ENCODE measurements at regions not wholly inside any gene's neighbourhood (a gene's known extent, or its start where the extent isn't known, plus 50 kb on each side); places are given as distances from the start of the nearest gene placed in this dataset.

- Histone ChIP-seq H3K4me1 (ENCODE audit: insufficient read depth, low read length) (peaks cover 18% of the 10 kb centered on the region), H3K36me3 (ENCODE audit: insufficient read depth, low read length) (no peaks in the 10 kb centered on the region), H3K9me3 (ENCODE audit: control insufficient read depth in 1 of 2, low read length in 2 of 2) (no peaks in the 10 kb centered on the region), H3K4me3 (ENCODE audit: low read length in 2 of 2) (no peak overlapping the region), H3K27me3 (ENCODE audit: insufficient read depth, low read length) (no peaks in the 10 kb centered on the region), H3K27ac (ENCODE audit: low read depth, low read length) (peak overlapping the region; percentile 9)
- DNase-seq, result peak in 4 of 5 donors; percentile 12 to 37 (median 20)
- H3K4me1 Mint-ChIP-seq, result peaks cover 6 to 29% (median 19%) of the 10 kb centered on the region in 4 donors
- H3K36me3 Mint-ChIP-seq, result peaks cover 20 to 35% of the 10 kb centered on the region in 2 donors
- intact Hi-C loops (cut with micrococcal nuclease), result no loop called here
- H3K27ac Mint-ChIP-seq, result peak overlapping the region in 6 of 7 donors; percentile 77 to 96 (median 84)
- ChIA-PET POLR2A (ENCODE audit: partially characterized antibody) (interaction anchor here (0.9 to 2.5 kb wide), 6 partner anchors 11 to 585 kb away, joined by 3 to 13 read pairs (median 4); no protein-coding TSS in a partner anchor), CTCF (ENCODE audit: partially characterized antibody) (interaction anchor here (1.1 to 1.5 kb wide), 3 partner anchors 12 to 49 kb away, joined by 3 to 4 read pairs (median 4); no protein-coding TSS in a partner anchor)
- peak overlapping the region in 6 of 8 donors; percentile 11 to 62 (median 40) for H3K4me3 Mint-ChIP-seq
- H3K27me3 Mint-ChIP-seq, result peaks cover 0 to 1% of the 10 kb centered on the region in 2 donors
- H3K9me3 Mint-ChIP-seq, result peaks cover 4 to 43% (median 37%) of the 10 kb centered on the region in 8 donors
Observed at GRCh38 chr6:151716526-151716932, 91.0 kb upstream of the ESR1 start.

GRCh38 chr6:151719070-151719469 lies 88.4 kb upstream of the ESR1 start:
- CTCF ChIA-PET (ENCODE audit: partially characterized antibody), result no interaction called here
- peaks cover 27% of the 10 kb centered on the region for H3K4me1 ChIP-seq (ENCODE audit: insufficient read depth, low read length)
- no peaks in the 10 kb centered on the region for H3K9me3 ChIP-seq (ENCODE audit: control insufficient read depth in 1 of 2, low read length in 2 of 2)
- H3K4me3 ChIP-seq (ENCODE audit: low read length in 2 of 2), result no peak overlapping the region
- no peak for DNase-seq
- peaks cover 12 to 18% of the 10 kb centered on the region in 2 donors for H3K36me3 Mint-ChIP-seq
- POLR2A ChIA-PET (ENCODE audit: partially characterized antibody), result no interaction called here
- intact Hi-C loops (cut with micrococcal nuclease), result no loop called here
- H3K9me3 Mint-ChIP-seq, result peaks cover 2 to 21% (median 16%) of the 10 kb centered on the region in 8 donors
- H3K27ac Mint-ChIP-seq, result peak overlapping the region in 2 of 7 donors; percentile 27 to 81
- peaks cover 8 to 45% (median 33%) of the 10 kb centered on the region in 4 donors for H3K4me1 Mint-ChIP-seq
- H3K27me3 ChIP-seq (ENCODE audit: insufficient read depth, low read length), result no peaks in the 10 kb centered on the region
- no peaks in the 10 kb centered on the region for H3K36me3 ChIP-seq (ENCODE audit: insufficient read depth, low read length)
- no peak overlapping the region for H3K27ac ChIP-seq (ENCODE audit: low read depth, low read length)
- H3K4me3 Mint-ChIP-seq, result peak overlapping the region in 2 of 8 donors; percentile 3 to 19
- no peaks in the 10 kb centered on the region for H3K27me3 Mint-ChIP-seq

GRCh38 chr6:151721146-151721545 lies 86.3 kb upstream of the ESR1 start:
- Histone ChIP-seq H3K27me3 (ENCODE audit: insufficient read depth, low read length) (no peaks in the 10 kb centered on the region), H3K9me3 (ENCODE audit: control insufficient read depth in 1 of 2, low read length in 2 of 2) (no peaks in the 10 kb centered on the region), H3K36me3 (ENCODE audit: insufficient read depth, low read length) (no peaks in the 10 kb centered on the region), H3K4me3 (ENCODE audit: low read length in 2 of 2) (no peak overlapping the region), H3K27ac (ENCODE audit: low read depth, low read length) (no peak overlapping the region), H3K4me1 (ENCODE audit: insufficient read depth, low read length) (peaks cover 20% of the 10 kb centered on the region)
- no peaks in the 10 kb centered on the region for H3K27me3 Mint-ChIP-seq
- ChIA-PET CTCF (ENCODE audit: partially characterized antibody) (no interaction called here), POLR2A (ENCODE audit: partially characterized antibody) (no interaction called here)
- peaks cover 0 to 4% (median 0%) of the 10 kb centered on the region in 8 donors for H3K9me3 Mint-ChIP-seq
- no peak overlapping the region for H3K4me3 Mint-ChIP-seq
- H3K4me1 Mint-ChIP-seq, result peaks cover 9 to 34% (median 26%) of the 10 kb centered on the region in 4 donors
- DNase-seq, result no peak
- peaks cover 0 to 7% of the 10 kb centered on the region in 2 donors for H3K36me3 Mint-ChIP-seq
- intact Hi-C loops (cut with micrococcal nuclease), result no loop called here
- no peak overlapping the region for H3K27ac Mint-ChIP-seq

GRCh38 chr6:151721671-151722070 lies 85.8 kb upstream of the ESR1 start:
- Histone ChIP-seq H3K36me3 (ENCODE audit: insufficient read depth, low read length) (no peaks in the 10 kb centered on the region), H3K9me3 (ENCODE audit: control insufficient read depth in 1 of 2, low read length in 2 of 2) (no peaks in the 10 kb centered on the region), H3K27ac (ENCODE audit: low read depth, low read length) (no peak overlapping the region), H3K27me3 (ENCODE audit: insufficient read depth, low read length) (no peaks in the 10 kb centered on the region), H3K4me3 (ENCODE audit: low read length in 2 of 2) (no peak overlapping the region), H3K4me1 (ENCODE audit: insufficient read depth, low read length) (peaks cover 15% of the 10 kb centered on the region)
- Mint-ChIP-seq H3K4me1 (peaks cover 9 to 28% (median 21%) of the 10 kb centered on the region in 4 donors), H3K4me3 (no peak overlapping the region), H3K9me3 (peaks cover 0 to 4% (median 0%) of the 10 kb centered on the region in 8 donors), H3K27ac (peak overlapping the region in 2 of 7 donors; percentile 7 to 79), H3K27me3 (no peaks in the 10 kb centered on the region), H3K36me3 (peaks cover 0 to 7% of the 10 kb centered on the region in 2 donors)
- intact Hi-C loops (cut with micrococcal nuclease), result no loop called here
- ChIA-PET POLR2A (ENCODE audit: partially characterized antibody) (no interaction called here), CTCF (ENCODE audit: partially characterized antibody) (interaction anchor here (0.9 kb wide), 1 partner anchor 31 kb away, joined by 4 read pairs; no protein-coding TSS in a partner anchor)
- DNase-seq, result no peak

GRCh38 chr6:151722342-151722741 lies 85.1 kb upstream of the ESR1 start:
- Mint-ChIP-seq H3K9me3 (peaks cover 0 to 4% (median 0%) of the 10 kb centered on the region in 8 donors), H3K4me1 (peaks cover 9 to 26% (median 20%) of the 10 kb centered on the region in 4 donors), H3K36me3 (peaks cover 0 to 7% of the 10 kb centered on the region in 2 donors), H3K4me3 (no peak overlapping the region), H3K27ac (peak overlapping the region in 3 of 7 donors; percentile 7 to 88 (median 7)), H3K27me3 (no peaks in the 10 kb centered on the region)
- Histone ChIP-seq H3K9me3 (ENCODE audit: control insufficient read depth in 1 of 2, low read length in 2 of 2) (no peaks in the 10 kb centered on the region), H3K27me3 (ENCODE audit: insufficient read depth, low read length) (no peaks in the 10 kb centered on the region), H3K4me3 (ENCODE audit: low read length in 2 of 2) (no peak overlapping the region), H3K27ac (ENCODE audit: low read depth, low read length) (no peak overlapping the region), H3K4me1 (ENCODE audit: insufficient read depth, low read length) (peaks cover 9% of the 10 kb centered on the region), H3K36me3 (ENCODE audit: insufficient read depth, low read length) (no peaks in the 10 kb centered on the region)
- CTCF ChIA-PET (ENCODE audit: partially characterized antibody), result interaction anchor here (0.9 kb wide), 1 partner anchor 32 kb away, joined by 4 read pairs; no protein-coding TSS in a partner anchor
- POLR2A ChIA-PET (ENCODE audit: partially characterized antibody), result no interaction called here
- DNase-seq, result no peak
- intact Hi-C loops (cut with micrococcal nuclease), result no loop called here

GRCh38 chr6:151723152-151723551 lies 84.3 kb upstream of the ESR1 start:
- no peak overlapping the region for H3K4me3 ChIP-seq (ENCODE audit: low read length in 2 of 2)
- Mint-ChIP-seq H3K36me3 (peaks cover 0 to 7% of the 10 kb centered on the region in 2 donors), H3K4me3 (no peak overlapping the region), H3K27ac (peak overlapping the region in 5 of 7 donors; percentile 21 to 72 (median 50)), H3K27me3 (no peaks in the 10 kb centered on the region), H3K9me3 (peaks cover 0 to 4% (median 0%) of the 10 kb centered on the region in 8 donors), H3K4me1 (peaks cover 9 to 26% (median 20%) of the 10 kb centered on the region in 4 donors)
- ChIA-PET CTCF (ENCODE audit: partially characterized antibody) (no interaction called here), POLR2A (ENCODE audit: partially characterized antibody) (no interaction called here)
- H3K9me3 ChIP-seq (ENCODE audit: control insufficient read depth in 1 of 2, low read length in 2 of 2), result no peaks in the 10 kb centered on the region
- no peak overlapping the region for H3K27ac ChIP-seq (ENCODE audit: low read depth, low read length)
- no peaks in the 10 kb centered on the region for H3K36me3 ChIP-seq (ENCODE audit: insufficient read depth, low read length)
- no peaks in the 10 kb centered on the region for H3K27me3 ChIP-seq (ENCODE audit: insufficient read depth, low read length)
- peak; percentile 12 to 52 (median 27) for DNase-seq
- intact Hi-C loops (cut with micrococcal nuclease), result no loop called here
- H3K4me1 ChIP-seq (ENCODE audit: insufficient read depth, low read length), result peaks cover 9% of the 10 kb centered on the region

GRCh38 chr6:151729829-151730495 lies 77.5 kb upstream of the ESR1 start:
- POLR2A ChIA-PET (ENCODE audit: partially characterized antibody), result no interaction called here
- H3K36me3 ChIP-seq (ENCODE audit: insufficient read depth, low read length), result no peaks in the 10 kb centered on the region
- no peak overlapping the region for H3K27ac ChIP-seq (ENCODE audit: low read depth, low read length)
- Mint-ChIP-seq H3K27me3 (no peaks in the 10 kb centered on the region), H3K4me1 (peaks cover 0 to 6% (median 1%) of the 10 kb centered on the region in 4 donors), H3K9me3 (peaks cover 0 to 17% (median 2%) of the 10 kb centered on the region in 8 donors), H3K4me3 (no peak overlapping the region), H3K27ac (no peak overlapping the region), H3K36me3 (peaks cover 3 to 9% of the 10 kb centered on the region in 2 donors)
- no peak for DNase-seq
- H3K27me3 ChIP-seq (ENCODE audit: insufficient read depth, low read length), result no peaks in the 10 kb centered on the region
- no peaks in the 10 kb centered on the region for H3K4me1 ChIP-seq (ENCODE audit: insufficient read depth, low read length)
- CTCF ChIA-PET (ENCODE audit: partially characterized antibody), result interaction anchor here (1.1 kb wide), 1 partner anchor 39 kb away, joined by 3 read pairs; no protein-coding TSS in a partner anchor
- intact Hi-C loops (cut with micrococcal nuclease), result no loop called here
- no peaks in the 10 kb centered on the region for H3K9me3 ChIP-seq (ENCODE audit: control insufficient read depth in 1 of 2, low read length in 2 of 2)
- no peak overlapping the region for H3K4me3 ChIP-seq (ENCODE audit: low read length in 2 of 2)
